CD4-positive, alpha-beta T cell treated with Interleukin-4 for 1 hour (primary cell): ENCODE measurements at regions not wholly inside any gene's neighbourhood (a gene's known extent, or its start where the extent isn't known, plus 50 kb on each side); places are given as distances from the start of the nearest gene placed in this dataset.
"Not testable (repeated sequence)": the region's sequence is repeated elsewhere in the genome, so short reads cannot be mapped to it uniquely, and the experiment has no call there.

ENCODE experiments used
- DNase-seq, 2 donors: peaks; one replicate each; pipeline ENCODE4 v3.0.0-alpha.2; 2020 to 2022

GRCh38 chr9:78172610-78173009 lies 63.3 kb upstream of the CEP78 start:
- DNase-seq: not testable (repeated sequence)

- DNase-seq: peak in 1 of 2 donors; percentile 11
Measured at GRCh38 chr9:78171651-78172050, 64.2 kb upstream of the CEP78 start.

GRCh38 chr9:78169125-78169524 lies 66.8 kb upstream of the CEP78 start:
- no peak for DNase-seq

- no peak for DNase-seq
Measured at GRCh38 chr9:78167356-78167755, 68.5 kb upstream of the CEP78 start.

GRCh38 chr9:78163834-78164233 lies 72.0 kb upstream of the CEP78 start:
- DNase-seq: no peak

- DNase-seq: no peak
Measured at GRCh38 chr9:78158286-78158685, 77.6 kb upstream of the CEP78 start.

- DNase-seq: no peak
Measured at GRCh38 chr9:78150983-78151356, 84.9 kb upstream of the CEP78 start.

GRCh38 chr9:78150312-78150982 lies 85.4 kb upstream of the CEP78 start:
- DNase-seq: no peak

GRCh38 chr9:78149702-78150291 lies 86.1 kb upstream of the CEP78 start:
- DNase-seq: no peak

- DNase-seq: no peak
Measured at GRCh38 chr9:78146241-78146640, 89.6 kb upstream of the CEP78 start.

GRCh38 chr9:78144663-78145377 lies 91.1 kb upstream of the CEP78 start:
- DNase-seq: no peak

GRCh38 chr9:78144008-78144381 lies 91.9 kb upstream of the CEP78 start:
- DNase-seq: no peak

- DNase-seq: no peak
Measured at GRCh38 chr9:78143281-78144007, 92.4 kb upstream of the CEP78 start.

- not testable (repeated sequence) for DNase-seq
Measured at GRCh38 chr9:78142264-78142663, 93.6 kb upstream of the CEP78 start.

GRCh38 chr9:78133751-78134150 lies 102.1 kb upstream of the CEP78 start:
- DNase-seq: no peak

GRCh38 chr9:78132701-78133058 lies 101.1 kb upstream of the GNAQ start:
- peak in 1 of 2 donors; percentile 46 for DNase-seq

GRCh38 chr9:78131969-78132700 lies 100.5 kb upstream of the GNAQ start:
- DNase-seq: no peak

GRCh38 chr9:78130853-78131252 lies 99.2 kb upstream of the GNAQ start:
- no peak for DNase-seq

GRCh38 chr9:78130004-78130403 lies 98.4 kb upstream of the GNAQ start:
- no peak for DNase-seq

- no peak for DNase-seq
Measured at GRCh38 chr9:78127279-78128225, 95.9 kb upstream of the GNAQ start.

- no peak for DNase-seq
Measured at GRCh38 chr9:78123808-78124207, 92.2 kb upstream of the GNAQ start.

- DNase-seq: peak in 1 of 2 donors; percentile 19
Measured at GRCh38 chr9:78122631-78123030, 91.0 kb upstream of the GNAQ start.
